ENCODE measurements at regions not wholly inside any gene's neighbourhood (a gene's known extent, or its start where the extent isn't known, plus 50 kb on each side); places are given as distances from the start of the nearest gene placed in this dataset.

GRCh38 chr13:107244241-107244640 lies 676.3 kb upstream of the ARGLU1 start:
- TF ChIP-seq, protein P1, sequence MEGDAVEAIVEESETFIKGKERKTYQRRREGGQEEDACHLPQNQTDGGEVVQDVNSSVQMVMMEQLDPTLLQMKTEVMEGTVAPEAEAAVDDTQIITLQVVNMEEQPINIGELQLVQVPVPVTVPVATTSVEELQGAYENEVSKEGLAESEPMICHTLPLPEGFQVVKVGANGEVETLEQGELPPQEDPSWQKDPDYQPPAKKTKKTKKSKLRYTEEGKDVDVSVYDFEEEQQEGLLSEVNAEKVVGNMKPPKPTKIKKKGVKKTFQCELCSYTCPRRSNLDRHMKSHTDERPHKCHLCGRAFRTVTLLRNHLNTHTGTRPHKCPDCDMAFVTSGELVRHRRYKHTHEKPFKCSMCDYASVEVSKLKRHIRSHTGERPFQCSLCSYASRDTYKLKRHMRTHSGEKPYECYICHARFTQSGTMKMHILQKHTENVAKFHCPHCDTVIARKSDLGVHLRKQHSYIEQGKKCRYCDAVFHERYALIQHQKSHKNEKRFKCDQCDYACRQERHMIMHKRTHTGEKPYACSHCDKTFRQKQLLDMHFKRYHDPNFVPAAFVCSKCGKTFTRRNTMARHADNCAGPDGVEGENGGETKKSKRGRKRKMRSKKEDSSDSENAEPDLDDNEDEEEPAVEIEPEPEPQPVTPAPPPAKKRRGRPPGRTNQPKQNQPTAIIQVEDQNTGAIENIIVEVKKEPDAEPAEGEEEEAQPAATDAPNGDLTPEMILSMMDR (IDR thresholded peaks at IDR 0.05) = no peak
- no peak for TF ChIP-seq POLR2A (IDR thresholded peaks at IDR 0.05)
